H1 (cell line): ENCODE measurements at regions not wholly inside any gene's neighbourhood (a gene's known extent, or its start where the extent isn't known, plus 50 kb on each side); places are given as distances from the start of the nearest gene placed in this dataset.

Experiments
- CTCF ChIA-PET: fragments of 300-600 bp; sonication (Branson Sonifier 250); formaldehyde crosslinking; loops from one replicate; lab custom pipeline; 2021; ENCODE audit not compliant: partially characterized antibody; lab: Charles Lee
- POLR2A ChIA-PET: fragments of 300-600 bp; sonication (Branson Sonifier 250); formaldehyde crosslinking; loops from one replicate; lab custom pipeline; 2021; ENCODE audit warnings: inconsistent platforms; ENCODE audit not compliant: partially characterized antibody; lab: Charles Lee
- DNase-seq, 2 experiments: peaks; one replicate each; pipeline versions ENCODE4 v3.0.0 to v3.0.0-alpha.2; 2010 to 2022; ENCODE audit warnings: low spot score in 2 of 2, low read depth in 1 of 2, mixed read lengths in 1 of 2
- FAIRE-seq: peaks from 2 replicates; lab custom pipeline; 2011; peaks lifted over from hg19 to GRCh38; lab: Jason Lieb, UNC
- H2AFZ ChIP-seq: 2 replicates; pipeline ENCODE4 v1.8.1; 2012; ENCODE audit warnings: low read length, inconsistent platforms
- H2AK5ac ChIP-seq: 2 replicates; pipeline ENCODE4 v1.6.1; 2013; ENCODE audit warnings: low read depth, low read length
- H2BK120ac ChIP-seq: replicated peaks from 2 replicates; pipeline ENCODE3; 2013; ENCODE audit warnings: low read depth, low read length, inconsistent platforms
- H2BK12ac ChIP-seq: 2 replicates; pipeline ENCODE4 v1.6.1; 2013; ENCODE audit warnings: low read depth, low read length
- H2BK15ac ChIP-seq: 2 replicates; pipeline ENCODE4 v1.6.1; 2013; ENCODE audit warnings: low read length
- H2BK20ac ChIP-seq: 2 replicates; pipeline ENCODE4 v1.6.1; 2013; ENCODE audit warnings: low read length
- H2BK5ac ChIP-seq: 2 replicates; pipeline ENCODE4 v1.6.1; 2013; ENCODE audit warnings: low read depth, low read length
- H3K14ac ChIP-seq: 2 replicates; pipeline ENCODE4 v1.6.1; 2013; ENCODE audit warnings: inconsistent platforms; ENCODE audit not compliant: insufficient read length
- H3K18ac ChIP-seq: 2 replicates; pipeline ENCODE4 v1.6.1; 2013; ENCODE audit warnings: low read length; ENCODE audit errors: extremely low read depth
- H3K23ac ChIP-seq: 2 replicates; pipeline ENCODE4 v1.6.1; 2013; ENCODE audit warnings: inconsistent platforms; ENCODE audit not compliant: insufficient read length
- H3K23me2 ChIP-seq: 2 replicates; pipeline ENCODE4 v1.6.1; 2013; ENCODE audit warnings: low read depth, low read length
- H3K27ac ChIP-seq: 2 replicates; pipeline ENCODE4 v1.6.1; 2011; ENCODE audit warnings: low read depth, low read length, inconsistent platforms
- H3K27me3 ChIP-seq, 4 experiments: replicated peaks in 1 of 4; 1 replicate in 1 of 4; 2 replicates in 3 of 4; pipeline versions ENCODE4 v1.6.1 to v1.8.1; 2011 to 2013; ENCODE audit warnings: low read length in 3 of 4, mild to moderate bottlenecking in 3 of 4, inconsistent platforms in 2 of 4, mixed read lengths in 2 of 4, moderate library complexity in 1 of 4; ENCODE audit not compliant: control insufficient read depth in 3 of 4, insufficient read depth in 3 of 4; ENCODE audit errors: extremely low read depth in 1 of 4
- H3K36me3 ChIP-seq, 4 experiments: 2 replicates each; pipeline versions ENCODE4 v1.6.1 to v1.8.1; 2011 to 2013; ENCODE audit warnings: mild to moderate bottlenecking in 4 of 4, low read length in 3 of 4, moderate library complexity in 2 of 4, control low read depth in 1 of 4, inconsistent platforms in 1 of 4; ENCODE audit not compliant: insufficient read depth in 4 of 4, control insufficient read depth in 2 of 4
- H3K4ac ChIP-seq: replicated peaks from 2 replicates; pipeline ENCODE3; 2013; ENCODE audit warnings: low read length, low read depth, mixed read lengths, inconsistent platforms; ENCODE audit not compliant: insufficient read length
- H3K4me1 ChIP-seq, 4 experiments: replicated peaks in 1 of 4; 1 replicate in 1 of 4; 2 replicates in 3 of 4; pipeline versions ENCODE4 v1.6.1 to v1.8.1; 2011 to 2013; ENCODE audit warnings: low read length in 3 of 4, inconsistent platforms in 2 of 4, mixed read lengths in 1 of 4; ENCODE audit not compliant: insufficient read depth in 4 of 4, control insufficient read depth in 3 of 4
- H3K4me2 ChIP-seq, 2 experiments: 2 replicates each; pipeline versions ENCODE4 v1.6.1 to v1.8.1; 2011 to 2013; ENCODE audit warnings: low read depth in 2 of 2, low read length in 2 of 2, control low read depth in 1 of 2, inconsistent platforms in 1 of 2, mild to moderate bottlenecking in 1 of 2; ENCODE audit not compliant: insufficient read depth in 1 of 2
- H3K4me3 ChIP-seq, 4 experiments: fragments of 200-600, 300-600 bp in 1 of 4; sonication (generic), shearing (Covaris generic), sonication (Bioruptor Twin) in 1 of 4; 2 replicates each; pipeline versions ENCODE4 v1.5.1 to v1.8.1; 2011 to 2016; ENCODE audit warnings: low read length in 4 of 4, low read depth in 3 of 4, control low read depth in 2 of 4, inconsistent platforms in 2 of 4, mild to moderate bottlenecking in 2 of 4, mixed read lengths in 1 of 4, moderate library complexity in 1 of 4; ENCODE audit not compliant: insufficient read depth in 2 of 4; ENCODE audit errors: extremely low read depth in 1 of 4
- H3K56ac ChIP-seq: replicated peaks from 2 replicates; pipeline ENCODE3; 2013; ENCODE audit warnings: low read depth, mild to moderate bottlenecking, mixed read lengths, low read length, inconsistent platforms; ENCODE audit not compliant: insufficient read length
- H3K79me1 ChIP-seq: 2 replicates; pipeline ENCODE4 v1.6.1; 2013; ENCODE audit warnings: low read depth, low read length, control low read depth
- H3K79me2 ChIP-seq, 2 experiments: 2 replicates each; pipeline versions ENCODE4 v1.6.1 to v1.8.1; 2012 to 2013; ENCODE audit warnings: low read length in 2 of 2, mild to moderate bottlenecking in 2 of 2, inconsistent platforms in 1 of 2; ENCODE audit not compliant: insufficient read depth in 2 of 2, control insufficient read depth in 1 of 2
- H3K9ac ChIP-seq, 4 experiments: replicated peaks in 1 of 4; 1 replicate in 1 of 4; 2 replicates in 3 of 4; pipeline versions ENCODE4 v1.6.1 to v1.8.1; 2011 to 2013; ENCODE audit warnings: low read depth in 3 of 4, low read length in 3 of 4, control low read depth in 2 of 4, mild to moderate bottlenecking in 2 of 4, moderate library complexity in 2 of 4, inconsistent platforms in 1 of 4; ENCODE audit errors: extremely low read depth in 1 of 4
- H3K9me3 ChIP-seq, 2 experiments: 2 replicates each; pipeline versions ENCODE4 v1.6.1 to v1.8.1; 2012 to 2013; ENCODE audit warnings: mild to moderate bottlenecking in 2 of 2, moderate library complexity in 2 of 2, control low read depth in 1 of 2, inconsistent platforms in 1 of 2, low read depth in 1 of 2, low read length in 1 of 2, mixed read lengths in 1 of 2; ENCODE audit not compliant: insufficient read depth in 2 of 2
- H4K20me1 ChIP-seq, 2 experiments: replicated peaks in 1 of 2; 2 replicates each; pipeline versions ENCODE3 to v1.8.1; 2011 to 2013; ENCODE audit warnings: inconsistent platforms in 2 of 2, low read length in 2 of 2, mild to moderate bottlenecking in 1 of 2; ENCODE audit not compliant: insufficient read depth in 2 of 2, control insufficient read depth in 1 of 2
- H4K5ac ChIP-seq: 2 replicates; pipeline ENCODE4 v1.6.1; 2013; ENCODE audit warnings: low read length, low read depth, mixed read lengths, inconsistent platforms; ENCODE audit not compliant: insufficient read length
- H4K8ac ChIP-seq: 2 replicates; pipeline ENCODE4 v1.8.0; 2013; ENCODE audit warnings: mild to moderate bottlenecking, moderate library complexity, low read length, inconsistent platforms; ENCODE audit not compliant: insufficient read depth; ENCODE audit errors: extremely low read depth
- H4K91ac ChIP-seq: replicated peaks from 2 replicates; pipeline ENCODE3; 2013; ENCODE audit warnings: low read length, mixed read lengths, inconsistent platforms; ENCODE audit not compliant: insufficient read length
- ATF3 ChIP-seq: IDR thresholded peaks from 2 replicates; pipeline ENCODE4 v1.6.1; 2011; ENCODE audit warnings: low read depth, mild to moderate bottlenecking, low read length; ENCODE audit not compliant: insufficient read depth
- BACH1 ChIP-seq: IDR thresholded peaks from 2 replicates; pipeline ENCODE4 v1.6.1; 2012; ENCODE audit warnings: low read length, improper control_type of control experiment
- CBX8 ChIP-seq: fragments of 300-800, 300-1000 bp; sonication (generic); IDR thresholded peaks from 2 replicates; pipeline ENCODE4 v1.7.1; 2016; ENCODE audit warnings: low read depth, low read length, borderline replicate concordance
- CTCF ChIP-seq, 3 experiments: IDR thresholded peaks; 1 replicate in 2 of 3; 2 replicates in 1 of 3; pipeline versions ENCODE4 v1.5.1 to v1.6.1; 2011; ENCODE audit warnings: low read length in 3 of 3, mild to moderate bottlenecking in 3 of 3, inconsistent platforms in 2 of 3, low read depth in 1 of 3, moderate library complexity in 1 of 3; ENCODE audit not compliant: insufficient read depth in 1 of 3; ENCODE audit errors: control extremely low read depth in 1 of 3
- EGR1 ChIP-seq: IDR thresholded peaks from 2 replicates; pipeline ENCODE4 v1.6.1; 2011; ENCODE audit warnings: low read depth, low read length, borderline replicate concordance
- FOSL1 ChIP-seq: IDR thresholded peaks from 2 replicates; pipeline ENCODE4 v1.6.1; 2011; ENCODE audit warnings: mild to moderate bottlenecking, low read depth, low read length, moderate library complexity; ENCODE audit not compliant: insufficient read depth
- HDAC6 ChIP-seq: IDR thresholded peaks from one replicate; pipeline ENCODE4 v1.7.1; 2012; ENCODE audit warnings: low read depth, mild to moderate bottlenecking, inconsistent platforms, low read length, moderate library complexity
- MAFK ChIP-seq: IDR thresholded peaks from 2 replicates; pipeline ENCODE4 v1.6.1; 2012; ENCODE audit warnings: low read depth, mild to moderate bottlenecking, improper control_type of control experiment, low read length
- NANOG ChIP-seq: IDR thresholded peaks from 2 replicates; pipeline ENCODE4 v1.6.1; 2011; ENCODE audit warnings: low read length, low read depth, mild to moderate bottlenecking, inconsistent platforms; ENCODE audit not compliant: insufficient read depth, poor library complexity, severe bottlenecking
- SIN3A ChIP-seq, 2 experiments: IDR thresholded peaks in 1 of 2; conservative IDR thresholded peaks in 1 of 2; 2 replicates each; pipeline ENCODE4 v1.6.1; 2011 to 2012; ENCODE audit warnings: low read length in 2 of 2, improper control_type of control experiment in 1 of 2, low read depth in 1 of 2, mild to moderate bottlenecking in 1 of 2
- SP1 ChIP-seq: IDR thresholded peaks from 2 replicates; pipeline ENCODE4 v1.6.1; 2011; ENCODE audit warnings: low read depth, low read length
- ZNF274 ChIP-seq: IDR thresholded peaks from 2 replicates; pipeline ENCODE4 v1.7.0; 2012; ENCODE audit warnings: low read length, borderline replicate concordance; ENCODE audit errors: extremely low read depth
- WGBS, 2 experiments: shearing (Covaris generic) in 1 of 2; methylation state at CpG; one replicate each; pipeline versions ENCODE4 v1.1.6 to v1.1.7; 2013 to 2015; ENCODE audit warnings: low lambda C conversion rate in 2 of 2, mixed read lengths in 2 of 2, inconsistent platforms in 1 of 2, low coverage in 1 of 2, missing lambda C conversion rate in 1 of 2; ENCODE audit not compliant: insufficient replicate concordance in 2 of 2, insufficient coverage in 1 of 2, insufficient read length in 1 of 2; ENCODE audit errors: extremely low coverage in 1 of 2, missing lambda C conversion rate in 1 of 2; 5-methylcytosine and 5-hydroxymethylcytosine counted together

GRCh38 chr10:4687397-4687796 is 138.6 kb upstream of the AKR1E2 start:
- FAIRE-seq (no peak), DNase-seq (no peak)
- no peak overlapping the region for H2AK5ac ChIP-seq
- ChIA-PET POLR2A (no interaction called here), CTCF (no interaction called here)
- no peak overlapping the region for H3K4me3 ChIP-seq
- H2AFZ ChIP-seq = no peak overlapping the region
- H3K56ac ChIP-seq = no peak overlapping the region
- no peak overlapping the region for H2BK5ac ChIP-seq
- no peaks in the 10 kb centered on the region for H3K9me3 ChIP-seq
- H2BK20ac ChIP-seq = no peak overlapping the region
- H3K36me3 ChIP-seq = no peaks in the 10 kb centered on the region
- H3K79me2 ChIP-seq = no peaks in the 10 kb centered on the region
- WGBS, 2 experiments = 91% methylated on average over 3 of the region's 3 CpGs; no CpG with 5 or more reads in 1 of the 2 experiments
- no peaks in the 10 kb centered on the region for H3K4me1 ChIP-seq
- no peak overlapping the region for H3K4ac ChIP-seq
- H3K27ac ChIP-seq = no peak overlapping the region
- no peak overlapping the region for H4K5ac ChIP-seq
- H3K18ac ChIP-seq = no peak overlapping the region
- H3K23me2 ChIP-seq = peaks cover 3% of the 10 kb centered on the region; the same call in 1 of the 2 replicates
- no peak overlapping the region for H3K4me2 ChIP-seq
- no peak overlapping the region for H4K91ac ChIP-seq
- H2BK12ac ChIP-seq = no peak overlapping the region
- H3K14ac ChIP-seq = no peak overlapping the region
- no peak overlapping the region for H4K8ac ChIP-seq
- H3K9ac ChIP-seq = no peak overlapping the region
- H2BK15ac ChIP-seq = no peak overlapping the region
- no peaks in the 10 kb centered on the region for H4K20me1 ChIP-seq
- H3K79me1 ChIP-seq = no peaks in the 10 kb centered on the region
- no peak overlapping the region for H3K23ac ChIP-seq
- H3K27me3 ChIP-seq = no peaks in the 10 kb centered on the region
- H2BK120ac ChIP-seq = no peak overlapping the region
- TF ChIP-seq EGR1 (no peak), CBX8 (no peak), MAFK (no peak), NANOG (no peak), HDAC6 (no peak), SIN3A (conservative IDR thresholded peaks at IDR 0.05 in 1 of 2, IDR thresholded peaks at IDR 0.05 in 1 of 2; ENCODE audit: low read depth in 1 of 2, low read length in 2 of 2) (no peak), ZNF274 (no peak), ATF3 (no peak), SP1 (no peak), FOSL1 (no peak), CTCF (IDR thresholded peaks at IDR 0.05; ENCODE audit: control extremely low read depth in 1 of 3, insufficient read depth in 1 of 3, low read depth in 1 of 3, low read length in 3 of 3) (no peak), BACH1 (no peak)
